ENCODE measurements at regions not wholly inside any gene's neighbourhood (a gene's known extent, or its start where the extent isn't known, plus 50 kb on each side); places are given as distances from the start of the nearest gene placed in this dataset.

GRCh38 chr7:12968836-12969422 lies 281.5 kb downstream of the ARL4A start:
- TF ChIP-seq CTCF (conservative IDR thresholded peaks at IDR 0.05; ENCODE audit: low read length) = no peak
- DNase-seq (ENCODE audit: low read depth) = no peak
- no peak overlapping the region for H3K4me3 ChIP-seq (ENCODE audit: low read length)

GRCh38 chr7:12970626-12971025 lies 283.2 kb downstream of the ARL4A start:
- peak; percentile 3 for DNase-seq (ENCODE audit: low read depth)
- TF ChIP-seq CTCF (conservative IDR thresholded peaks at IDR 0.05; ENCODE audit: low read length) = no peak
- H3K4me3 ChIP-seq (ENCODE audit: low read length) = no peak overlapping the region

- DNase-seq (ENCODE audit: low read depth) = no peak
- no peak for TF ChIP-seq CTCF (conservative IDR thresholded peaks at IDR 0.05; ENCODE audit: low read length)
- H3K4me3 ChIP-seq (ENCODE audit: low read length) = no peak overlapping the region
Measured at GRCh38 chr7:12974451-12975166, 287.2 kb downstream of the ARL4A start.

GRCh38 chr7:12975412-12975811 lies 288.0 kb downstream of the ARL4A start:
- no peak for DNase-seq (ENCODE audit: low read depth)
- TF ChIP-seq CTCF (conservative IDR thresholded peaks at IDR 0.05; ENCODE audit: low read length) = no peak

GRCh38 chr7:12979181-12979580 lies 291.7 kb downstream of the ARL4A start:
- TF ChIP-seq CTCF (conservative IDR thresholded peaks at IDR 0.05; ENCODE audit: low read length) = no peak
- no peak overlapping the region for H3K4me3 ChIP-seq (ENCODE audit: low read length)
- no peak for DNase-seq (ENCODE audit: low read depth)

More at GRCh38 chr7:12975412-12975811, 288.0 kb downstream of the ARL4A start:
- no peak overlapping the region for H3K4me3 ChIP-seq (ENCODE audit: low read length)

- no peak for TF ChIP-seq CTCF (conservative IDR thresholded peaks at IDR 0.05; ENCODE audit: low read length)
- H3K4me3 ChIP-seq (ENCODE audit: low read length) = no peak overlapping the region
- DNase-seq (ENCODE audit: low read depth) = no peak
Measured at GRCh38 chr7:12982178-12982577, 294.7 kb downstream of the ARL4A start.

DNA sequence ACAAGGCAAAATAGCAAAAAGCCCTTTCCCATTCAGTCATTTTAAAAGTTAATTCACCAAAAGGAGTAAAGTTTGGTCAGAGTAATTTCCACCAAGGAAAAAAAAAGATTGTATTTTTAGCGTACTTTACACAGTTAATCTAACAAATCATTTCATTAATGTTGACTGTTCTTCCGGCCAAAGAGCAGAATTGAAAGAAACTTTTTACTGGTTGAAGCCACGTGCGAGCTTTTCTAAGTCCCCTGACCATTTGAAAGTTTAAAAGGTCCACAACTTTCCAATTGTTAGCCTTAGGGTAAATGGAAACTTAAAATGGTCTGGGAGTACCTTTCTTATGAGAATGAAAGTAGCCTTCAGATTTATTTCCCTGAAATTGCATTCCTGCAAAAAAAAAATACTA lies 296.7 kb downstream of the ARL4A start:
- no peak for DNase-seq (ENCODE audit: low read depth)
- no peak for TF ChIP-seq CTCF (conservative IDR thresholded peaks at IDR 0.05; ENCODE audit: low read length)
- no peak overlapping the region for H3K4me3 ChIP-seq (ENCODE audit: low read length)

All from AG10803 (cell line).